ENCODE measurements at regions not wholly inside any gene's neighbourhood (a gene's known extent, or its start where the extent isn't known, plus 50 kb on each side); places are given as distances from the start of the nearest gene placed in this dataset.

- no peak for DNase-seq
Measured at GRCh38 chr6:147621263-147621662, 112.8 kb downstream of the SAMD5 start.

DNA sequence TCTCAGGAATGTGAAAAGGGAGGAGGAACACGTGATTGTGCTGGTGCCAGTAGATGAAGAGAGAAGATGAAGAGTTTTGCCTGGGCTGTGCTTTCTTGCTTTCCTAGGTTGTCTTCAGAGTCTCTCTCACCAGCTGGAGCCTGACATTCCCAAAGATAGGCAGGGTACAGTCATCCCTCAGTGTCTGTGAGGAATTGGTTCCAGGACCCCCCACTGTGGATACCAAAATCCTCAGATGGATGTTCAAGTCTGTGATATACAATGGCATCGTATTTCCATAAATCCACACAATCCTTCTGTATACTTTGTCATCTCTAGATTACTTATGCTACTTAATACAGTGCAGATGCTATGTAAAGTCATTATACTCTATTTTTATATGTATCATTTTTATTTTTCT lies 113.5 kb downstream of the SAMD5 start:
- no peak for DNase-seq

- DNase-seq: no peak
Measured at GRCh38 chr6:147624946-147625515, 116.5 kb downstream of the SAMD5 start.

GRCh38 chr6:147625946-147626345 lies 117.5 kb downstream of the SAMD5 start:
- no peak for DNase-seq

DNA sequence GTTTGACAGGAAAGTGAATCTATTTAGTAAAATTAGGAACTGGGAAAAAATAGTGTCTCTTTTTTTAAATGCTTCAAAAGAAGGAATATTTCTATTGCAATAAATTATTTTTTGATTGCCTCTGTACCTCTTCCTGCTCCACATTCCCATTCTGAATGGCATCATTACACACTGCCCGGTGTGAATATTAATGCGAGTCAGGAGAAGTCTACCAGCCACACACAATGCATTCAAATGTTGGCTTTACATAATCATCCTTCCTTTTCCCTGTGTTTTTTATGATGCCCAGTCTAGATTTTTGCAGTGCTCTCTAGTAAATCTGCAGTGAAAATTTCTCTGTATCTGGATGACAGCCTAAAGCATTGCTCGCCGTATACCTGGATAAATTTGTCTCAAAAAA lies 118.9 kb downstream of the SAMD5 start:
- DNase-seq: no peak

GRCh38 chr6:147633191-147633590 lies 124.7 kb downstream of the SAMD5 start:
- DNase-seq: no peak

DNA sequence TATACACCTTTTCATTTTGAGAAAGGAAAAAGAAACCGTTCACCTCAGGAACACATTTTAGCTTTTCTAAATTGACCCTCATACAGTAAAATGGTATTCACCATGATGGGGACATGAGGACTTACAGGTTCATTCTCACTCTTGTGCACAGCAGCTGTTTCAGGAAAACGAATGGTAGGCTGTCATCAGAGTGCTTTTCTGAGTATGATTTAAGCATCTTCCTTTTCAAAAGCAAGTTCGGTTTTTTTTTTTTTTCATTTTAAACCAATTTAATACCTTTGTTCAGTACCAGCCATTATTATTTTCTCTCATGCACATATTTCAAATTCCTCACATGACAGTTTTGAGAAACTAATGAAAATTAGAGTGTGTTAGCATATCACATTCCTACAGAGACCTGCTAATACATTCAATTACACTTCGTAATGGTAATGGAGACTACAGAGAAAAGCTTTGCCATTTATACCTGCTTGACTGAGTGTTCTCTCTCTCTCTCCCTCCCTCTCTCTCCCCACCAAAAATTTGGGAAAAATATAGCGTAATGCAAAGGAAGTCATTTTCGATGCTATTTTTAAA lies 129.2 kb downstream of the SAMD5 start:
- no peak for DNase-seq

- DNase-seq: no peak
Measured at GRCh38 chr6:147639279-147639678, 130.8 kb downstream of the SAMD5 start.

GRCh38 chr6:147640606-147641005 lies 132.1 kb downstream of the SAMD5 start:
- DNase-seq: no peak

DNA sequence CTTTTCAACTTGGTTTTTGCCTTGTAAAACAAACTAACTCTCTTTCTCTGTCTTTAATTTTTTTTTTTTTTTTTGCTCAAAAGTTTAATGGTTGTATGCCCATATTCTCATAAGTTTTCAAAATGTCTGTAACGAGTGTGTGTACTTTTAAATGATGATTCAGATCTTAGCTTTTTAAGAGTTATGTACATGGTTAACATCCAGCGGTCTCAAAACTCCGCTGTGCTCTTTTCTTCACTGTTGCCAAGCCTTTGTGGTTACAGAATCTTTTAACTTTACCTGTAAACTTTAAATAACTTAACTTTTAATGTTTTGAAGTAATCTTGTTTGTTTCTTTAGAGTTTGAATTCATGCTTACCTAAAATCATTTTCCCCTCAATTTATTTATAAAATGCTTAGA lies 133.0 kb downstream of the SAMD5 start:
- DNase-seq: no peak

- no peak for DNase-seq
Measured at GRCh38 chr6:147642458-147642857, 134.0 kb downstream of the SAMD5 start.

GRCh38 chr6:147643341-147644200 lies 135.1 kb downstream of the SAMD5 start:
- no peak for DNase-seq

DNA sequence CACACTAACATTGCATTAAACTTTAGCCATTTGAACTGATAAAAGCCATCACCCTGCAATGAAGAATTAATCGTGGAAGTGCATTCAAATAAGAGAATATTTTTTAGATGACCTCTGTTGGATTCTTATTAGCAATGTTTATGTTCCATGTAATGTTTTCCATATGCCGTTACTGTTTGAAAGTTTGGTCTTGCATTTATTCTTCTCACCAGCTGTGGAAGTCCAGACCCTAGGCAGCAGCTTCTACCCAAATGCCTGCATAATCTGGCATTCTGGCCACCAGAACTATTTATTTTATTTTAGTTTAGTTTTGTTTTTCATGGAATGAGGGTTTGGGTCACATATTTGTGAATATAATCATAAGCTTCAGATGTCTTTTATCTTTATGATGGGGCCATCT lies 140.4 kb downstream of the SAMD5 start:
- DNase-seq: no peak

DNA sequence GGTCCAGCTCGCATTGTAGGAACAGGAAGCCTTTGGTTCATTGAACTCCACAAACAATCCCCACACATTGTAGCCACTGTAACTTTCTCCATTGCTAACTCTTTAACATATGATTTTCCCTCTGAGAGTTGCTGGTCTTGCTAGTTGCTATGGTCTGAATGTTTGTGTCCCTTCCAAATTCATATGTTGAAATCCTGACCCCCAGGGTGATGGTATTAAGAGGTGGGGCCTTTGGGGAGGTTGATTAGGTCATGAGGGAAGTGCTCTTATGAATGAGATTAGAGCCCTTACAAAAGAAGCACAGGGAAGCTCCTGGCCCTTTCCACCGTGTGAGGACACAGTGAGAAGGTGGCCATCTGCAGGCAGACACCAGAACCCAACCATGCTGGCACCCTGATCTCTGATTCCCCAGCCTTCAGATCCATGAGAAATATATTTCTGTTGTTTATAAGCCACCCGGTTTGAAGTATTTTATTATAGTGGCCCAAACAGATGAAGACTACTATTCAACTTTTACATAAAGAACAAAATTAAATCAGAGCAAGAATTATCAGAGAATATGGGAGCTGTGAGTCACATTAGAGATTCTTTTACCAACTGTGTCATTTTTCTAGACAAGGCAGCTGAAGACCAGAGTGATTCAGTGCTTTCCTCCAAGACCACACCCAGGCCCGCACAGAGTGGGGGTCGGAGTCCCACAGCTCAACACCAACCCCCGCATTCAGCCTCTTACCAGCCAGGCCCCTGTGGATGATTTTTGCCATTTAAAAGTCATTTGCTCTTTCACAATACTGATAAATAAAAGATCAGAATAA lies 143.0 kb downstream of the SAMD5 start:
- DNase-seq: no peak

- DNase-seq: no peak
Measured at GRCh38 chr6:147653631-147654030, 145.1 kb downstream of the SAMD5 start.

DNA sequence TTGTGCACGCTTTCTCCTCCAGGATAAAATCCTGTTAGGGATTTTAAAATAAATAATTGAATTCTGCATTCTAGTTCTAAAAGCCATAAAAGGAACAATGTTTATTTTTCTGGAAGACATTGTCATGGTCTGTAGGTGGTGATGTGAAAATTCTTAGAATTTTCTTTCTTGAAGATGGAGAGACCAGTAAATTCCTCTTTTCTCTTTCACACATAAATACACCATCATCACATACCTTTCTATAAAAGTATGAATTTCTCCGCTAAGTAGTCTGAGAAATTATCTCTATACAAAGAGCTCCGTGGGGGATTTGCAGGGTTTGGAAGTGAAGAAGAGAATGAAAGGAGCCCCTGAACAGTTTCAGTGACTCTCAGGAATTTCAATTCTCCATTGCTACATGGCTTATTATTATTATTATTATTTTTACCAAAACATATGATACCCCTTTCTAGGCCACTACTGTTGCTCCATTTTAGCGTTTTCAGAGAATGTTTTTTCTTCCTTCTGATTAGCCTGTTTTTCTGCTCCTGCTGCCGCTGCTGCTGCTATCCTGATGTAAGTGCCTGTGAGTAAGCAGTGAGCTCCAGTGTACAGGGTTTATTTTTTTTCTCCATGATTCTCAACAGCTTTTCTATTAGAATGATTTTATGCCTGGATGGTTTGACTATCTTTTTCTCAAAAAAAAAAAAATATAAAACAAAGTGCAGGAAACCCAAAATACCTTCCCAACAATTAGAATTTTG lies 145.8 kb downstream of the SAMD5 start:
- DNase-seq: no peak

- DNase-seq: no peak
Measured at GRCh38 chr6:147660334-147661311, 152.1 kb downstream of the SAMD5 start.

DNA sequence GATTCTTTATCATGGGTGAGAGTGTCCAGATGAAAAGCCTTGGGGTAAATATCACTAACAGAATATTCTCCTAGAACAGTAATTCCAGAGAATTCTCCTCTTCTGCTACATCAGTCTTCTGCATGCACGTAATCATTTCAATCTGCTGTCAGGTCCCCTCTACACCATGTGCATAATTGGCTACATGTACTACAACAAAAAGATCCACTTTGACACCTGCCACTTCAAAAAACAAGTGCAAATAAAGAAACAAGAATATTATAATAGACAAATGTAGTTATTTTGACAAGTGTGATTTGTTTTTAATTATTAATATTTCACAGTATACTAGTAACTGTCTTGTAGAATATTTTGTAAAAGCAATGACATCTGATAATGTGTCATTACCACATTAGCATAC lies 154.2 kb downstream of the SAMD5 start:
- DNase-seq: no peak

DNA sequence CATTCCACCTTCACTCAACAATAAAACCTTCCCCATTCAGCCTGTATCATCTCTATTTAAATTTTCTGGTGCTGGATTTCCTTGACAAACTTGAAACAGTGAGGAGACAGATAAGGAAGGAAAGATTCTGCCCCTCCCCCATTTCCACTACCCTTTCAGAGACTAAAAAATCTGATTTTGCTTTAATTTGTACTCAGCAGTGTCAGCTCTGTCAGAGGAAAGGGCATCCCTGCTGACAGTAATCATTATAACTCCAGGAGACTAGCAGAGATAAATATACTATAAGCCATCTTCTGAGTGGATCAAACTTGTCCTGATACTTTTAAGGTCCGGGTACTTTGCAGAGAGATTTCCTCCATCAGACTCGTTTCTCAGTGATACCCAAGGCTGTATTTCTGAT lies 155.6 kb downstream of the SAMD5 start:
- no peak for DNase-seq

DNA sequence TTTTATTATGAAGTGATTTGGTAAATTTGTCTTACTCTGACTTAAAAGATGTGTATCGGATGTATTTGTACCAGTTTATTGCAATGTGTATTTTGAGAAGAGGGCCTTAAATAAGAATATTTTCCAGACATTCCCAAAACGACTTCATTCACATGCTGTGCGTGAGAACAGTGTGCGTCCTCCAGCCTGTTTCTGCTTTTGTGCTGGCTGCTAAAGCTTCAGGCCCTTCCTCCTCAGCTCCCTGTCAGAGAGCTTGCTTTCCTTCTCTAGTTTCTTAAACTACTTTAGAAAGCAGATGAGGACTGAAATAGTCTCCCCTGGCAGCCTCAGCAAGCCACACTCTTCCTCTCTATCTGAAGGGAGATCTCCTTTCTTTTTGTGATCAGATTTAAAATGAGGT lies 157.8 kb downstream of the SAMD5 start:
- no peak for DNase-seq

DNA sequence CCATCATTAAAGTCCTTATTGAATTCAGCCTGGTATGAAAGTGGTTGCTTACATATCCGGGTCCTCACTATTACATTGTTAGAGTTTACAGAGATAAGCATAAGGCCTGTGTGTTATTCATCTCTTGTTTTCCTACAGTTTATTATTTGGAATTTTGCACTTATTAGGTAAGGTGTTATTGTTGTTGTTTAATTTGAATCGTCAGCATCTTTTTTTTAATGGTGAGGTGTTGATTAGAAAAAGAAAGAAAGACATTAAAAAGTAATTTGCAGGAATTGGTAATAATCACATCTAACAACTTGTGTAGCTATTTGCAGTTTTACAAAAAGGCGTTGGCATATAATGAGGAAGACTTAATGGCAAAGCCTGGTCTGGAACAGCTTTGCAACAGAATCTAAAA lies 158.6 kb downstream of the SAMD5 start:
- no peak for DNase-seq

GRCh38 chr6:147674099-147674498 lies 165.6 kb downstream of the SAMD5 start:
- no peak for DNase-seq

Data from hematopoietic multipotent progenitor cell treated with erythropoietin and hydrocortisone succinate and interleukin-3 and kit ligand, for 6 days (in vitro differentiated cells).